K562 (cell line): ENCODE measurements at regions not wholly inside any gene's neighbourhood (a gene's known extent, or its start where the extent isn't known, plus 50 kb on each side); places are given as distances from the start of the nearest gene placed in this dataset.

Experiments used
- ATAC-seq: fragments of 200-7000 bp; cut with Tn5 transposase; 3 replicates; pipeline ENCODE4 v1.9.1; 2020; ENCODE audit warnings: moderate library complexity
- BruUV-seq: library from RNA; stranded (reverse); fragments of 400-500 nt; replicated peaks from 2 replicates; lab custom pipeline; 2021; lab: Mats Ljungman, UMichigan
- CTCF ChIA-PET: fragments of 300-600 bp; formaldehyde crosslinking; extraction: SDS; loops from one replicate; lab custom pipeline; 2021; ENCODE audit warnings: low intra/inter-chr PET ratio; lab: Yijun Ruan, JAX
- POLR2A ChIA-PET: fragments of 300-600, 350-650 bp; sonication (Branson Sonifier 250); formaldehyde crosslinking; extraction: SDS; loops from one replicate; lab custom pipeline; 2021; ENCODE audit warnings: antibody characterized with exemption, inconsistent platforms; lab: Yijun Ruan, JAX
- DNase-seq, 4 experiments: peaks; one replicate each; pipeline versions ENCODE4 v3.0.0 to v3.0.0-alpha.2; 2011 to 2018; ENCODE audit warnings: low spot score in 3 of 4, mixed read lengths in 3 of 4; ENCODE audit errors: extremely low read depth in 1 of 4
- FAIRE-seq: peaks from 2 replicates; lab custom pipeline; 2011; peaks lifted over from hg19 to GRCh38; lab: Jason Lieb, UNC
- H2AFZ ChIP-seq: 2 replicates; pipeline ENCODE4 v1.6.0; 2011; ENCODE audit warnings: low read depth, low read length, control low read depth, inconsistent platforms
- H3K27ac ChIP-seq: fragments of 200-600 bp; 3 replicates; pipeline ENCODE4 v1.8.0; 2011; ENCODE audit warnings: low read depth, mild to moderate bottlenecking, control low read depth, inconsistent platforms, low read length, moderate library complexity, mixed read lengths; ENCODE audit errors: extremely low read depth
- H3K27me3 ChIP-seq, 2 experiments: fragments of 300-600 bp in 1 of 2; 2 replicates in 1 of 2; 3 replicates in 1 of 2; pipeline versions ENCODE4 v1.6.0 to v1.8.0; 2011; ENCODE audit warnings: inconsistent platforms in 2 of 2, low read length in 2 of 2, mild to moderate bottlenecking in 1 of 2, mixed read lengths in 1 of 2, moderate library complexity in 1 of 2; ENCODE audit not compliant: control insufficient read depth in 2 of 2, insufficient read depth in 2 of 2
- H3K36me3 ChIP-seq: fragments of 300-600 bp; 3 replicates; pipeline ENCODE4 v1.8.0; 2011; ENCODE audit warnings: mild to moderate bottlenecking, low read length, inconsistent platforms; ENCODE audit not compliant: control insufficient read depth, insufficient read depth
- H3K4me1 ChIP-seq, 2 experiments: fragments of 200-600 bp in 1 of 2; replicated peaks in 1 of 2; 2 replicates in 1 of 2; 3 replicates in 1 of 2; pipeline versions ENCODE4 v1.5.1 to v1.8.0; 2011; ENCODE audit warnings: inconsistent platforms in 2 of 2, low read length in 2 of 2, mild to moderate bottlenecking in 1 of 2, mixed read lengths in 1 of 2, moderate library complexity in 1 of 2; ENCODE audit not compliant: control insufficient read depth in 2 of 2, insufficient read depth in 2 of 2
- H3K4me2 ChIP-seq: 2 replicates; pipeline ENCODE4 v1.6.1; 2011; ENCODE audit warnings: low read length, control low read depth, inconsistent platforms, mixed read lengths; ENCODE audit not compliant: insufficient read depth
- H3K4me3 ChIP-seq: fragments of 200-600 bp; sonication (generic), shearing (Covaris generic); 2 replicates; pipeline ENCODE4 v1.5.1; 2016; ENCODE audit warnings: control low read depth, inconsistent platforms
- H3K79me2 ChIP-seq: fragments of 200-600 bp; 3 replicates; pipeline ENCODE4 v1.8.0; 2011; ENCODE audit warnings: low read length, inconsistent platforms; ENCODE audit not compliant: control insufficient read depth, insufficient read depth
- H3K9ac ChIP-seq, 2 experiments: 2 replicates each; pipeline versions ENCODE4 v1.6.0 to v1.6.1; 2011; ENCODE audit warnings: low read depth in 2 of 2, low read length in 2 of 2, control low read depth in 1 of 2, inconsistent platforms in 1 of 2, mild to moderate bottlenecking in 1 of 2, mixed read lengths in 1 of 2; ENCODE audit not compliant: insufficient read depth in 1 of 2
- H3K9me1 ChIP-seq: one replicate; pipeline ENCODE4 v1.6.0; 2011; ENCODE audit warnings: inconsistent platforms, mild to moderate bottlenecking, low read length, moderate library complexity; ENCODE audit not compliant: control insufficient read depth, insufficient read depth
- H3K9me3 ChIP-seq: replicated peaks from 2 replicates; pipeline ENCODE4 v1.5.1; 2011; ENCODE audit warnings: low read depth, low read length, inconsistent platforms; ENCODE audit not compliant: control insufficient read depth, insufficient read depth
- H4K20me1 ChIP-seq: replicated peaks from 2 replicates; pipeline ENCODE4 v1.6.1; 2011; ENCODE audit warnings: low read length, inconsistent platforms, mixed read lengths; ENCODE audit not compliant: control insufficient read depth, insufficient read depth
- ARHGAP35 ChIP-seq: fragments of 450-650 bp; IDR thresholded peaks from 2 replicates; pipeline ENCODE4 v1.6.1; 2018; ENCODE audit not compliant: partially characterized antibody
- CBFA2T3 ChIP-seq: fragments of 450-650 bp; IDR thresholded peaks from 2 replicates; pipeline ENCODE4 v1.6.1; 2017
- CC2D1A ChIP-seq: fragments of 450-650 bp; IDR thresholded peaks from 2 replicates; pipeline ENCODE4 v1.6.1; 2017; ENCODE audit warnings: mild to moderate bottlenecking
- CEBPG ChIP-seq, 3 experiments: fragments of 200-800 bp in 1 of 3; sonication (Bioruptor generic) in 1 of 3; sonication (generic) in 1 of 3; formaldehyde crosslinking in 1 of 3; IDR thresholded peaks in 2 of 3; conservative IDR thresholded peaks in 1 of 3; 2 replicates each; pipeline versions ENCODE4 v1.6.1 to v1.8.0; 2016 to 2022; ENCODE audit warnings: missing compliant biosample characterization in 2 of 3, missing genetic modification characterization in 2 of 3, mild to moderate bottlenecking in 1 of 3, missing genetic modification reagents in 1 of 3
- CREB3 ChIP-seq: fragments of 450-650 bp; conservative IDR thresholded peaks from 2 replicates; pipeline ENCODE4 v1.6.1; 2016; ENCODE audit warnings: missing genetic modification characterization, low read depth, mild to moderate bottlenecking, missing compliant biosample characterization, moderate library complexity
- ELK3 ChIP-seq: fragments of 450-650 bp; formaldehyde crosslinking; IDR thresholded peaks from 2 replicates; pipeline ENCODE4 v1.4.0; 2020; ENCODE audit warnings: mild to moderate bottlenecking
- GABPB1 ChIP-seq: sonication (generic); formaldehyde crosslinking; IDR thresholded peaks from 2 replicates; pipeline ENCODE4 v1.8.0; 2022; ENCODE audit warnings: mild to moderate bottlenecking, missing genetic modification reagents
- HNRNPH1 ChIP-seq: fragments of 200-400 bp; formaldehyde crosslinking; optimal IDR thresholded peaks from 2 replicates; pipeline ENCODE3; 2017; ENCODE audit warnings: low read depth, mild to moderate bottlenecking, low read length, moderate library complexity
- MCM5 ChIP-seq: fragments of 450-650 bp; IDR thresholded peaks from 2 replicates; pipeline ENCODE4 v1.6.1; 2016; ENCODE audit warnings: low read depth
- MXI1 ChIP-seq: IDR thresholded peaks from 2 replicates; pipeline ENCODE4 v1.6.1; 2011; ENCODE audit warnings: low read depth, mild to moderate bottlenecking, improper control_type of control experiment, low read length
- NFIC ChIP-seq: fragments of 450-650 bp; IDR thresholded peaks from 2 replicates; pipeline ENCODE4 v1.6.1; 2017; ENCODE audit warnings: mild to moderate bottlenecking, inconsistent platforms
- NUFIP1 ChIP-seq: fragments of 450-650 bp; IDR thresholded peaks from 2 replicates; pipeline ENCODE4 v1.6.1; 2018; ENCODE audit not compliant: partially characterized antibody
- RB1 ChIP-seq: fragments of 450-650 bp; IDR thresholded peaks from 2 replicates; pipeline ENCODE4 v1.6.1; 2017; ENCODE audit warnings: low read depth, mild to moderate bottlenecking
- RBM22 ChIP-seq: fragments of 200-400 bp; formaldehyde crosslinking; IDR thresholded peaks from 2 replicates; pipeline ENCODE4 v1.6.1; 2018; ENCODE audit warnings: low read length, low read depth; ENCODE audit not compliant: poor library complexity, severe bottlenecking
- SETDB1 ChIP-seq: IDR thresholded peaks from one replicate; pipeline ENCODE4 v1.6.1; 2012; ENCODE audit warnings: low read length, control low read depth, inconsistent platforms
- TAF7 ChIP-seq: fragments of 450-650 bp; IDR thresholded peaks from 2 replicates; pipeline ENCODE4 v1.6.1; 2016; ENCODE audit warnings: missing genetic modification characterization, missing compliant biosample characterization
- ZBTB9 ChIP-seq: fragments of 450-650 bp; formaldehyde crosslinking; IDR thresholded peaks from 2 replicates; pipeline ENCODE4 v1.4.0; 2020; ENCODE audit warnings: mild to moderate bottlenecking, moderate library complexity
- ZNF239 ChIP-seq: fragments of 250-450 bp; sonication (Bioruptor Pico); IDR thresholded peaks from 2 replicates; pipeline ENCODE4 v1.4.0; 2020; ENCODE audit warnings: mild to moderate bottlenecking
- ZNF436 ChIP-seq: fragments of 250-450, 450-650 bp; sonication (Bioruptor Pico); formaldehyde crosslinking; IDR thresholded peaks from 2 replicates; pipeline ENCODE4 v1.7.0; 2020; ENCODE audit warnings: mild to moderate bottlenecking
- WGBS: fragments of 100-300 bp; shearing (Covaris generic); methylation state at CpG from one replicate; pipeline ENCODE4 v1.1.6; 2016; ENCODE audit warnings: low coverage, mixed read lengths; ENCODE audit not compliant: insufficient coverage; ENCODE audit errors: missing lambda C conversion rate; 5-methylcytosine and 5-hydroxymethylcytosine counted together
- in situ Hi-C: fragments of 300-500 bp; cut with MboI; formaldehyde crosslinking; loops from 4 replicates; pipeline ENCODE4 v1.15.0; 2018; ENCODE audit warnings: inconsistent platforms, mixed read lengths
- intact Hi-C: fragments of 100-400 bp; cut with micrococcal nuclease; formaldehyde crosslinking; loops from 2 replicates; pipeline ENCODE4 v1.14.2; 2022

- TF ChIP-seq CREB3 (no peak), ZNF239 (CRISPR knock-in tag) (no peak), NFIC (no peak), NUFIP1 (no peak)
These were observed 71.6 kb upstream of the FSTL4 start (continued) for GRCh38 chr5:133683646-133684596.

GRCh38 chr5:133682451-133682850, 70.1 kb upstream of the FSTL4 start:
- ATAC-seq (no peak), DNase-seq (no peak), FAIRE-seq (no peak)
- Histone ChIP-seq H3K27me3 (peaks cover 5 to 60% of the 10 kb centered on the region in 2 experiments; a peak in 4 of 5 replicates), H3K9me3 (no peaks in the 10 kb centered on the region), H3K36me3 (no peaks in the 10 kb centered on the region), H3K27ac (no peak overlapping the region), H3K9ac (no peak overlapping the region), H3K79me2 (no peaks in the 10 kb centered on the region), H3K4me1 (peaks cover 5 to 6% of the 10 kb centered on the region in 2 experiments; a peak in 3 of 5 replicates), H3K4me2 (no peak overlapping the region), H4K20me1 (peaks cover 11% of the 10 kb centered on the region), H3K4me3 (no peak overlapping the region), H3K9me1 (no peaks in the 10 kb centered on the region), H2AFZ (no peak overlapping the region)
- no TSS peak for BruUV-seq
- WGBS, result 0% methylated on average over 4 of the region's 4 CpGs
- in situ Hi-C loops, result no loop called here
- intact Hi-C loops, result no loop called here
- ChIA-PET POLR2A (interaction anchor here (0.7 kb wide), 1 partner anchor 208 kb away, joined by 3 read pairs; no protein-coding TSS in a partner anchor), CTCF (no interaction called here)
- TF ChIP-seq SETDB1 (no peak), MCM5 (no peak), GABPB1 (CRISPR knock-in tag) (no peak), ELK3 (CRISPR knock-in tag) (no peak), RB1 (no peak), ARHGAP35 (no peak), CBFA2T3 (no peak), HNRNPH1 (no peak), CC2D1A (no peak), MXI1 (no peak), CEBPG (CRISPR knock-in tag; IDR thresholded peaks at IDR 0.05) (no peak), CEBPG (tag; conservative IDR thresholded peaks at IDR 0.05 in 1 of 2, IDR thresholded peaks at IDR 0.05 in 1 of 2) (no peak), ZBTB9 (CRISPR knock-in tag) (no peak), TAF7 (tag) (no peak), ZNF436 (CRISPR knock-in tag) (no peak), RBM22 (no peak)
